ENCODE measurements at regions not wholly inside any gene's neighbourhood (a gene's known extent, or its start where the extent isn't known, plus 50 kb on each side); places are given as distances from the start of the nearest gene placed in this dataset.

DNA sequence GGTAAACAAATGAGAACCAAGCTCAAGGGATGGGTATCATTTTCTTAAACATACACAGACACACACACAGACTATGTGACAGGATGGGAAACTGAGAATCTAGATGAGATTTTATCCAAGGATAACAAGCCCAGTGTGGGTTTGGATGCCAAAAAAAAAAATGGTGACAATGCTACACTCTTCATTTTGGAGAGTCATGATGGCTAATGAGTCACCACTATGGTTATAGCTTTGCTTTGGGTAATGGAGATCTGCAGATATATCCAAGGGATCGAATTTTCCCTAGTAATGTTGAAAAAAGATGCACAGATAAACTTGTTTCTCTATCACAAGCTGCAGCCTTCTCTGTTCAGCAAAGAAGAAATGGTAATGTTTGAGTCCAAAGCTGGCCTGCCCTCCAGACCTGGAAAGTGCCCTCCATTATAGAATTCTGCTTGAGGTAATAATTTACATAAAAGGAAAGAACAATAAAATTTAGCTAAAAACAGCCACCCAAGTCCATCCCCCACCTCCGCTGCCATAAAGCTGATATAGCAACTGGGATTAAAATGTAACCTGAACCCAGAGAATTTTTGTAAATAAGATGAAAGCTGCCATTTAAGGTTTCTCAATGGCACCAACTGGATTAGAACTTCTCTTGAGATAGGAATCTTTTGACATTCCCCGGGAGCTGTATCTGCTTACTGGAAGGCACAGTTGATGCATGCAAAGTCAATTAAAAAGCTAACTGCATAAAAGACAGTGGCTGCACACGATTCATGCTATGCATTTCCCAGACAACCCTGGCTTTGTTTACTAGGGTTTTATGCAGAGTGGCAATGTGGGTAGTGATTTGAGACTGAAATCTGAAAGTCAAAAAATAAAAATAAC is 395.2 kb upstream of the LYPLAL1 start:
- no peak for DNase-seq

DNA sequence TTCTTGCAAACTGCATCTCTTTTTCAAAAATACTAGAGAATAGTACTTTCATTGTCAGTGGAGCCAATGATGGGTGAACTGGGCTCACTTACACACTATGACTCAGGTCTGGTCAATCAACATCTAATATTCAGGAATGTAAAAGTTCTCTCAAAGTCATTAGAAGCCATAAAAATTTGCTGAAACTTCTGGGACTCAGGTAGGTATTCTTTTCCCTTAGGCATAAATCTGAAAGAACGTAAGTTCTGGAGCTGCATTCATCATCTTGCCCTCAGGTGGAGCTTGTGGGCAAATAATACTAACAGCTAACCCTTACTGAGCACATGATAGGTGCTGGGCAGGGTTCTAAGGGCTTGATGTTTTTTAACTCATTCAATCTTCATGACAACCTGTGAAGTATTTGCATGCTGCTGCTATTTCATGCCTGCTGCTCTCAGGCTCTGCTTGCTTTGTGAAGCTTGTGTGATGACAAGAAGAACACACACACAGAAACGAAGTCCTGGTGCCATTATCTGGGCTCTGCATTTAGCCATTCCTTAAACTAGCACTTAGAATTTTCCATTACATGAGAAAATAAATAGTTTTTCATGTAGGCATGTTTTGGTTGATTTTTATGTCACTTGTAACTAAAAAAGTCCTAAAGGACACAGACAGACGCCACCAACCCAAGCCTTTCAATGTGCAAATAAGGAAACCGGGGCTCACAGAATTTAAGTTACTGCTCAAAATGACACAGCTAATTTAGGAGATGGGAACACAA is 394.2 kb upstream of the LYPLAL1 start:
- no peak for DNase-seq

DNA sequence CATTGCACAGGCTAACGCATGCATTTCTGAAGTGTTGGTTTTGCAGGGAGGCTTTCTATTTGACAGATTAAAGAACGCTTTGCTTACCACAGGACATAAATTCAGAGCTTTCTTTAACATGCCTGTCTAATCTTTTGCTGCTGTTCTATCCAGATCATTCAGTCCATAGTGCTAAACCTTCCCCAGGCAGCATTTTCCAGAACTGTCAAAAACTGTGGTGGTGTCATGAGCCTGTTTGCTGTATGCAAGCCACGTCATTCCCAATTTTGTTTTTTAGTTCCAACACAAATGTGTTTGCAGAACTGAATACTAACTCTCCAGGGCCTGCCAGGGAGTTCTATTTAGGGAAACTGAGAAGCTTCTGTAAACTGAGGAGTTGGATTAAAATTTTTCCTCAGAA is 390.5 kb upstream of the LYPLAL1 start:
- DNase-seq = no peak

DNA sequence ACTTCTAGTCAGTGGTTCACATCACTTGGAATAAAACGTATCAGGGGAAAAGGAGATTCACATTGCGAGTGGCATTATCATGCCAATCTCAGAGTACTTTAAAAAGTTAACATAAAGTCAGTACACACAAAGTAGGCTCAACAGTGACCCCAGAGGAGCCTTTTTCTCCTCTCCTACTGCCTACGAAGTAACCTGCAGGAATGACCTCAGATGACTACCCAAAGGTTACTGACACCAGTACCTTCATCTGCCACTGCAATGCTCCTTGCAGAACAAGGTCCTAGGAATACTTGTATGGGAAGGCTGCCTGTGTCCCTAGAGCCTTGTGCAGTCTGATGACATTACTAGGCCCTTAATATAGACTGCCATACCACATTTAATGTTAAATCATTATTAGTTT is 389.8 kb upstream of the LYPLAL1 start:
- DNase-seq = no peak

DNA sequence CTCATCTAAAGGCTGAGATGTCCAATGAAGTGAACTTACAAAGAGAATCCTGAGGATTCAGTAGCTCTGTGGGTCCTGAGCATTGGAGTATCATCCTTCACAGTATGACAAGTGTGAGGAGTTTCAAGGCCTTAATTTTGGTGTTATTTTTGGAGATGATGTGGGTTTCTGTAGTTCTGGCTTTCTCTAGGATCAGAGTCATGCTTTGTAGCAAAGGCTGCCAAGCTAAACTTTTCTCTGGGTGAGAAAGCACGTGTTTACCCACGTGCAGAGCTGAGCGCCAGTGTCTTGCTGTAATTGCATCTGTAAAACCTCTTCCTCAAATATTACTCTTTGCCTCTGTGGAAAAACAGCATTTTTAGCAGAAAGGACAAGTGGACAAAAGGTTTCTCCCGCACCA is 387.8 kb upstream of the LYPLAL1 start:
- DNase-seq = no peak

DNA sequence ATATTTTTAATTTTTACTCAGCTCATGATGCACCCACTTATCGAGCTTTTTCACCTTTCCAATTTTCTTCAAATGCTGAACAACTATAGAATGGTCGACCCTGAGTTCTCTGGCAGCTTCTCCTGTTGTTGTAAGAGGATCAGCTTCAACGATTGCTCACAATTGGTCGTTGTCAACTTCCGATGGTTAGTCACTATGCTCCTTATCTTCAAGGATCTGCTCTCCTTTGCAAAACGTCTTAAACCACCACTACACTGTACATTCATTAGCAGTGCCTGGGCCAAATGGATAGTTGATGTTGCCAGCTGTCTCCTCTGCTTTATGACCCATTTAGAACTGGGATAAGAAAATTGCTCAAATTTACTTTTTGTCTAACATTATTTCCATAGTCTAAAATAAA is 385.9 kb upstream of the LYPLAL1 start:
- no peak for DNase-seq

DNA sequence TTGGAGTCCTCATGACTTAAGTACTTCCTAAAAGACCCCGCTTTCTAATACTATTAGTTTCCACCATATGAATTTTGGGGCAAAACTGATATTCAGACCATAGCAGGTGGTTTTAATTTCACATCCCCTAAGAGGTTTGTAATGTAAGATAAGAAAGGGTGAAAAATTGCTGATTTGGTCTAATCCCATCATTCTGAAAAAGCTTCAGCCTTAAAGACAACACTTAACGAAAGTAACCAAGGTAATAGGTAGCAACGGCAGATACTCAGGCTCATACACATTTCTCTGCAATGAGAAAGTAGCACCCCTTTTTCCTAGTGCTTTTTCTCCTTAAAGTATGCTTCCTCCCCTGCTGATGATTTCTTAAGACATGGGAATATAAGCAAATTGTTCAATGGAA is 376.9 kb upstream of the LYPLAL1 start:
- no peak for DNase-seq

DNA sequence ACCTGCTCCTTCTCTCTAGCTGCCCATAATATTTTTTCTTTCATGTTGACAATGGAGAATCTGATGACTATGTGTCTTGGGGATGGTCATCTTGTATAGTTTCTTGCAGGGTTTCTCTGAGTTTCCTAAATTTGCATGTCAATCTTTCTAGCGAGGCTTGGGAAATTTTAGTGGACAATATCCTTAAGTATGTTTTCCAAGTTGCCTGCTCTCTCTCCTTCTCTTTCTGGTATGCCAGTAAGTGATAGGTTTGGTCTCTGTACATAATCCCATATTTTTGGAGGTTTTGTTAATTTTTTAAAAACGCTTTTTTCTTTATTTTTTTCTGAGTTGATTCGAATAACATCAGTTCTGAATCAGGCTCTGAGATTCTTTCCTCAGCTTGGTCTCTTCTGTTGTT is 370.9 kb upstream of the LYPLAL1 start:
- DNase-seq = no peak

DNA sequence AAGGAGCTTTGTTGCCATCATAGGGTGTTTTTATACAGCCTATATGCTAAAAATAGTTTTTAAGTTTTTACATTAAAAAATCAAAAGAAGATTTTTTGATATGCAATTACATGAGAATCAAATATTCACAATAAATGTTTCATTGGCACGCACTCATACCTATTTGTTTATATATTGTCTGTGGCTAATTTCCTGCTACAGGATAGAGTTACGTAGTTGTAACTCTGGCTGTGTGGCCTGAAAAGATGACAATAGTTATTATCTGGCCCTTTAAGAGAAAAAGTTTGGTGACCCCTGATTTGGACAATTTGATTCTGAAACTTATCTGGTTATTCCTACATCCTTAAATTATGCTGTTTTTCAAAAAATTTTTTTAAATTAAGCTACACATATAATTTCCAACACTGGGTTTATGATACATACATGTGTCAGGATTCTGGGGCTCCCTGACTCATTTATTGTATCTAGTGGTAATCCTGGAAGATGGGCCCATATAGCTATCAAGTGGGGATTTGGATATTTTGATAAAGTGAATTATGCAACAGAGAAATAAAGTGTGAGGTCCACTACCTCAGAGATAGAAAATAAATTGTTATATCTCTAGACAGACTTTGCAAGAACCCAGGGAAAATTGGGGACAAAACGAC is 370.2 kb upstream of the LYPLAL1 start:
- no peak for DNase-seq

DNA sequence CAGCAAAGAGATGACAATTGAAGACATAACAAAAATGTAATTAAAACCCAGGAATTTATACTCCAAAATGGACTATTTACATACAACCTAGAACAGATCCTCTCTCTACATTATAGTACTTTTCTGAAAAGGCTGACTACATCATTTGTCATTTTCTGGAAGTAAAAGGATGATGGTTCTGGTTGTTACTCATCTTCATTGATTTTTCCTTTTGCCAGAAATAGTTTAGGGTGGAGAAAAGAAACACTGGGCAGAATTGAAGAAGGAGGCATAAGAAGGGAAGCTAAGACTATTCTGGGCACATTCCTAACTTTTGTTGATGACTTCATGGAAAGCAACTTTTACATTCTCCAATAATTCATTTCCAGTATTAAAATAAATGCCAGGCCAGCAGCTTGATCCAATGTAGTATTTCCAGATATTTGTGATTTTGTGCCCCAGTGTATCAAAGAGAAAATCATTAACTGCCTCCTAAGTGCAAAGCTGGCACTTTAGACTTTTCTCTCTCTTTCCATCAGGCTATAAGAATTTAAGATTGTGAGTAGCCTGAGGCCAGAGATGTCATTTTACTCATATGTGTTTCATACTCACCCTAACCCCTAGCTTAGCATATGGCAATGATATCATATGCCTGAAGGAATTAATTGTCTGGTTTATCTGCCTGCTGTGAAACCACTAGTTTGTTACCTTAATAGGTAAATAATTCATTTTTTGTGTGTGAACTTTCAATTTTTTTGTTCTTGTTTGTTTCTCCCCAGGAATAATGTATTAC is 369.5 kb upstream of the LYPLAL1 start:
- no peak for DNase-seq

DNA sequence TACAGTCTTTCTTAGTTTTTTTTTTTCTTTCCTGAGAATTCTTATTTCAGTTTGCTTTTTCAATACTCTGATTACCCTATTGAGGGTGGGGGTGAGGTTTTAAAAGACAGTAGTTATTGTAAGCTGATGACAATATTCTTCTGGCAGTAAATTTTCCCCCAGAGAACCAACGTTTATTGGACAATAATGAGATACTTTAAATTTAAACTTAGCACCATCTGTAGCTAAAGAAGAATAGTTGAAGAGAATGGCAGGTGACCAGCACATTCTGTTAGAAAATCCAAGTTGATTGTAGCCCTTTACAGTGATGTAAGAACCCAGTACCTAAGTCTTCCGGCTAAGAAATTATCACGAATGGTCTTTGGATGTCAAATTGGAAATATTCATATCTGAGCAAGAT is 364.6 kb upstream of the LYPLAL1 start:
- no peak for DNase-seq

DNA sequence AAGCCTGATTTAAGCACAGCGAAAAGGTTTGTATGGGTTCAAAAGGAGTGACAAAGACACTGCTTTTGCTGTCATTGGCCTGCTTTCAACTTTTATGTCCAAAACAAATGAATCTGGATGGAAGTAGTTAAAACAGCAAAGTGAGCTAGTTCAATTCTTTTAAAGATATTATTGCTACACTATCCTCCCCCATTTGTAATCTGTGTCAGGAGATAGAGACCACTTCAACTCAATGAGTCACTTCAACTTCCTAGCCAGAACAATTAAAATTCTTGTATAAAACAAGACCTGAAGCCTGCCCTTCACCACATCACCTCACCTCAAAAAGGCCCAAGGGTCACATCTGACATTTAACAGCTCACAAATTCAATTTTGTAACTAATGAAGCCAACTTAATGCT is 364.1 kb upstream of the LYPLAL1 start:
- DNase-seq = no peak

DNA sequence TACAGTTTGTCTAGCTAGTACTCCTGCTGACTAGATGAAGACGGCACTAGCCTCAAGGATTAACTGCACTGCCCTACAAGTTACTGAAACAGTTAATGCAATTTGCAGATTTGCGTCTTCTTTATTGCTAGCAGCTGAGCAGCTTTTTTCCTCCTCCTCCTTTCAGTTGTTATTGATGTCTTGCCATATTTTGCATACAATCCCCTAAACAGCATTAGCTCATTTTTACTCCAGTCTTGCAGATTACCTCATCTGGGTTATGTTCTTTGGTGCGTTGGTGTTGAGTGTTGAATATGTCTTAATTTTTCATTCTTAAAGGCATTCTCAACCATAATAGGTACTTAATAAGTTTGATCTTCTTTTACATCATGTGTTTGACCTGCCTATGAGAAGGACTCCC is 363.4 kb upstream of the LYPLAL1 start:
- no peak for DNase-seq

DNA sequence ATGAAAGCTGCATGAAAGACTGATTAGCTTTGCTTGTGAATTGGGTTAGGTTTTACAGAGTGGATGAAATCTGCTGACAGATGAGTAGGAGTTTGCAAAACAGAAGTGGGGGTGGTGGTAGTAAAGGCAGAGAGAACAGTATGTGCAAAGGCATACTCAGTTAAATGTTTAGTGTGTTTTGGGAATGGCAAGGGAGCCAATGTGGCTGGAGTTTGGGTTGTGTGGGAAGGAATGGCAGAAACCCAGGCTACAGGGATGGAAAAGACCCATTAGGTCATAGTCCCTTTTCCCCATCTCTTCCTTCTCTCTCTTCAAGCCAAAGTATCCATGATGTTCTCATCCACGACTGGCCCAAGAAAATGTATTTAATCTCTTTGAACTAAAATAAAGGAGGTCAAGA is 362.2 kb upstream of the LYPLAL1 start:
- DNase-seq = no peak

DNA sequence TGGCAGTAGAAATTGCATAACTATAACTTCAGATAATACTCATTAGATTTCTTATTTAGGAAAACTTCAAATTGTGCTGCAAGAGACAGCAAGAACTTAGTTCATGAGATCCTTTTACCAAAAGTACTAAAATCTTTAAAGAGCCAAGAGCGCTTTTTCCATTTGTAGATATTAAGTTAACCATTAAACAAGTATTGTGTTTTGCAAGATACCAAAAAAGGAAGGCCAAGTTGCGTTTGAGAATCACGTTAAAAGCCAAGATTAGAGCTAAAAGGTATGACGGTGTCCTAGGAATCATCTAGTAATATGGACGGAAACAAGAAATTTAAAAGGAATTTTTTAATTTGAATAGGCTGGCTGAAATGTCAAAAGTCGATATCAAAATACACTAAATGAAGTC is 361.3 kb upstream of the LYPLAL1 start:
- DNase-seq = no peak

DNA sequence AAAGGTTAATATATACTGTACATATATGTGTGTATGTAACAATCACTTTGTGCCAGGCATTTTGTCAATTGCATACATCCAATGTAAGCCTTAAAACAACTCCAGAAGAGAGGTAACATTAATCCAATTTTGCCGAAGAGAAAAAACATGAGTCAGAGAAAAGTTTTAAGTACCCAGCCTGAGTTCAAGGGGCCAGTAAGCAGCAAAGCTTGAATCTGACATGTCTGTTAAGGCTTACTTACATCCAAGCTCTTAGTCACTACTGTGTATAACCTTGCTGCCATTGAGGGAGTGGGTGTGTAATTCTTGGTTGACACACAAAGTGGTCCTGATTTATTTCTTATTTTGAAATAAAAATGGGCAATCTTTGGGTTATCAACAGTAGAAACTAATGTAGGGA is 360.4 kb upstream of the LYPLAL1 start:
- DNase-seq = no peak

DNA sequence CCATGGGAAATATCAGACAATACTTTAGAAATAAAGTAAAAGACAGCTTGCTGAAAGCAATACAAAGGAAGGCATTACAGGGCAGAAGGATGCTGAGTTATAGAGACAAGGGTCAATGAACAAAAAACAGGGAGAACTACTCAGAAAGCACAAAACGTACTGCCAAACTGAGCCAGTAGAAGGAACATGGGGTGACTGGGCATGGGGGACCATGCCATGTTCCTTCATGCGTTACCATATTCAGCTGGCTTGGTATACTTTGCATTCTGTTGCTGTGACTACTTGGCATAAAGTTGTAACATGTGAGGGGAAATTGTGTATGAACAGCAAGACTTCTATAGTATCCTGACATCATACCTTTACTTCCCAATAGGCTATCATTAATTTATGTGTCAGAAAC is 358.6 kb upstream of the LYPLAL1 start:
- DNase-seq = no peak

DNA sequence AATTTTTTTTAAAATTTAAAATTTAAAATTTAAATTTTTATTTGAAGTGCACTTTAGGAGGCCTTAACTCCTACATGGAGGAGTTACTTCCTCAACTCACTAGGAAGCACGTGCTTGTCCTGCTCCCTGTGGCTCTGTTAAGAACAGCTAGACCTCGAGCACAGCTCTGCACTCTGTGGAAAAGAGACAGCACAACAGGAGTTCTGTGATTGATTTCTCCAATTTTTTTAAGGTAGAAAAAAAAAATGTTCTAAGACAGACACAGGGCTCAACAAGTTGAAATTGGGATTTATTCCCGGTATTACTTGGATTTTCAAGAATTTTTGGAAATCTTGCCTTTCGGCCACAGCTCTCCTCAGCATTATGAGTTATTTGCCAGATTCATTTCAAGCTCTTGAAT is 356.6 kb upstream of the LYPLAL1 start:
- no peak for DNase-seq

DNA sequence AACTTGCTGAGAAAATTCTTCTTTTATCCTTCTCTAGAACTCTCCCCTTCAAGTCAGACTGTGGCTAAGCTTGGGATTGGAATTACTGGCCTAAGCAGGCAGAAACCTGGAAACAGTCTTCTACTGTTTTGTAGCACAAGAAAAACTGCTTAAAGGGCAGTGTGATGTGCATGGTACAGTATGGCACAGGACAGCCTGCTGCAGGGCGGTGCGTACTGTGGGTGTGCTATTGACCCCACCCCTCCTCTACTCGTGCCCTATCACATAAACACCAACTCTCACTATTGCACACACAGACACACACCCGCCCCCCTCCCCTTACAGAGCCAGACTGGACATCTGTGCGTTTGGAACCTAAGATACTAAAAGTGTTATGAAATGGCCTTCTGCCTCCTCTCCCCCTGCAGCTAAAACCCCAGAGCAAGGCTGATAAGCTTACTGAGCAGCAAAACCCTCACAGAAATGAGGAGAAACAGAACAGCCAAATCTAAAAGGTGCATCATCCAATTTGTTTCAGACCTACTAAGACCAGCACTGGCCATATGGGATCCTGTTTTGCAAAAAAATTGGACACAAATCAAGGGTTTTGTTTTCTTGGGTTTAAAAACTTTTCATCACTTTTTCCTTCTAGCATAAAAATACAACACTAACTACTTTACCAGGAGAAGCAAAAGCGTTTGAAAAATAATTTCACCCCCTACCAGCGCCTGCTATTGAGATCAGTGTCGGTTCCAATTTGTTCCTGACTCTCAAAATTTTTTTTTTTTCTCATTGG is 355.8 kb upstream of the LYPLAL1 start:
- no peak for DNase-seq

DNA sequence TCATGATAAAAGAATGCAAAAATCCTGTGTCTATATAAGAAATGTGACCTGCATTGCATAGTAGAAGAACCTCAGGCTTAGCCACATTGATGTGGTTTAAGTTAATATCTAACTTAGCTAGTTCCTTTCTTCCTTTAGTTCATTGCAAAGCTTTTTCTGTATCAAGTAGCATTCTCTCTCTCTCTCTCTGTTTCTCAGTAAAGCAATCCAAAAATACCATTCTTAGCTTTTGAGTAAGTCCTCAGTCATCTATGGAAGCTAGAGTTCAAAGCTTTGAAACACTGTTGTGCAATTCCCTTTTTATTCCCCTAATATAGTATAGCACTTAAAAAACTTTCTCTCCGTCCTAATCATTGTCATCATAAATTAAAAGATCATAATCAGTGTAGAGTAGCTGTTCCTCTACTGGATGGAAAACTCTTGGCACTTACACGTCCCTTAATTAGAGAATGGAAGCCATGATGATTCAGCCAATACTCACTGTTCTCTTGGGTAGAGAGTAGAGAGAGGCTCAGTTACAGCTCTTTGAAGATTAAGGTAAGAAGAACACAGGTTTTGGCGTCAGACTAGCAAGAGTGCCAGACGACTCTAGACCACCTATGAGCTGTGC is 350.3 kb upstream of the LYPLAL1 start:
- no peak for DNase-seq

DNA sequence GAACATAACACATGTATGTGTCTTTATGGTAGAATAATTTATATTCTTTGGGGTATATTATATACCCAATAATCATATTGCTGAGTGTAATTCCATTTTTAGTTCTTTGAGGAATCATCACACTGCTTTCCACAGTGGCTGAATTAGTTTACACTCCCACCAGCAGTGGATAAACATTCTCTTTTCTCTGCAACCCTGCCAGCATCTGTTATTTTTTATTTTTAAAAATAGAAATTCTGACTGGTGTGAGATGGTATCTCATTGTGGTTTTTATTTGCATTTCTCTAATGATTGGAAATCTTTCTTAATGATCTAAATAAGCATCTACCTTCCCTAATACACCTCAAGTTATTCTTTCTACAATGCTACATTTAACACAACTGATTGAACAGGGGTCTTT is 346.2 kb upstream of the LYPLAL1 start:
- DNase-seq = no peak

DNA sequence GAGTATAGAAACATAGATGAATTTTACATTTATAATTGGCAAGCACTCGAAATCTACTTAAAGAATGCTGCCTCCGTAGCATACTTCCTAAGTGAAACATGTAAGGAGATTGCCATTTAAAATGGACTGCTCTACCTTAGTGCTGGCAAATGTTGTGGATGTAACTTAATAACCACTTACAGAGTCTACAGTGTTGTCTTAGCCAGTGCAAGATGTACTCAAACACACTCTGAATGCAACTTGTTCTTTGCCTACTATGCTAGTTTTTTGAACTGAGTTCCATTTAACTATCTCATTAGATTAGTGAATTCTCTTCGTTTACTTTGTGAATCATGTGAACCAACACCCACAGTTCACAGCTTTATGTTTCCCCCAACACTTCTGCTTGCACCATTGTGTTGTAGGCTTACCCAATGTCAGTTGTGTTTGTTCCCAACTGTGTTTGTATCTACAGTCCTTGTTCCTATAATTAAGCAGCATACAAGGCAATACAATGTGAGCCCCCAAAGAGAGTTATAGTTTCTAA is 345.5 kb upstream of the LYPLAL1 start:
- DNase-seq = no peak

All from activated T-cell treated with anti-CD3 and anti-CD28 coated beads, Interleukin-2, amount 50 U/mL, for 48 hours (primary cell).